ENCODE measurements at regions not wholly inside any gene's neighbourhood (a gene's known extent, or its start where the extent isn't known, plus 50 kb on each side); places are given as distances from the start of the nearest gene placed in this dataset.
"Not testable (repeated sequence)": the region's sequence is repeated elsewhere in the genome, so short reads cannot be mapped to it uniquely, and the experiment has no call there.

DNA sequence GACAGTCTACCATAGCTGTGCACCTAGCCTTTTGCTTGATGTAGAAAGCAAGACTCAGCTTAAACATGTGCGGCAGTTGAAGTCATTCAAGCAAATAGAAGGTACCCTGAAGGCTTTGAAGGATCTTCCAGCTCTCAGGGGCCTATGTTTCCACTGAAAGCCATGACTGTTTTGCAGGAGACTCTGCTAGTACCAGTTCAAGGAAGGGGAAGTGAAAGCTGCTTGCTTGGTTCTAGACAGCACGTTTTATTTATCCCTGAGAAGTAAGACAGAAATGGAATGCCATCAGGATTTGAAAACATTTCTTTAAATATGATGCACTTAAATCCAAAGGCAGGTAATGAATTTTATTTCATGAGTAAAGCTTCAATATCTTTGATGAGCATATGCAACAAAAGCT, 311.4 kb downstream of the PDCD6IP start:
- no peak for DNase-seq (ENCODE audit: low read depth, low spot score)

DNA sequence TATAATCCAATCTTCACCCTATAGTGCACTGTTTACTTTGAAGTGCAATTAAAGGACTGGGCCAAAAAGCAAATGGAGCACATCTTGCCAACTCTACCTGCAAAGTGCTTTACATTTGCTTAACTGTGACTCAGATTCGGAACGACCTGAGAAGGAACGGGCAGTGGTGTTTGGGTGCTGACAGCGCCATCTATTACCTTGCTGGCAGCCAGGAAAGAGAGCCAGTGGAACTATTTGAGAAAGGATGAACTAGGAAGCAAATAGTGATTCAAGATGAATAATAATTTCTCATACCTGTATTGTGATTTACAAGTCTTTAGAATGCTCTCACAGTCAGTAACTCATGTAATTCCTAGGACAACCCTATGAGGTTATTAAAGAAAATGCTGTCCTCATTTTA, 312.9 kb downstream of the PDCD6IP start:
- DNase-seq (ENCODE audit: low read depth, low spot score), result no peak

- not testable (repeated sequence) for DNase-seq (ENCODE audit: low read depth, low spot score)
Observed at GRCh38 chr3:34112261-34112660, 313.8 kb downstream of the PDCD6IP start.

- no peak for DNase-seq (ENCODE audit: low read depth, low spot score)
Observed at GRCh38 chr3:34131091-34131490, 332.7 kb downstream of the PDCD6IP start.

- DNase-seq (ENCODE audit: low read depth, low spot score), result no peak
Observed at GRCh38 chr3:34132069-34132692, 333.8 kb downstream of the PDCD6IP start.

DNA sequence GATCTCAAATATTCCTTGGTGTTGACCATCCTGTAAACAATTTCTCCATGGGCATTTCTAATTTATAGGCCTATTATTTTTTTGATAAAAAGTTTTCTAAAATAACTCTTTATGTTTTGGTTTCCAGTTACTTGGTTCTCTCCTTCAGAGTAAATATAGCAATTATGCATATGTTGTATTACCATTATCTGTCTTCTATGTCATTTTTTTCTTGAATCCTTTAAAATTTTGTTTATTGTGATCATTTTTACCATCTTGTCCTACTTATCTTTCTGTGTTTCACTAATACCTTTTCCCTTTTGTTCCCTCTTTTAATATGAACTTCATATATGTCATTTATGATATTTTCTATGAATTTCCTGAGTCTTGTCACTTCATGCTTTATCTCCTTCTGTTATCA, 341.1 kb downstream of the PDCD6IP start:
- DNase-seq (ENCODE audit: low read depth, low spot score), result no peak

GRCh38 chr3:34140616-34141015, 342.2 kb downstream of the PDCD6IP start:
- no peak for DNase-seq (ENCODE audit: low read depth, low spot score)

- no peak for DNase-seq (ENCODE audit: low read depth, low spot score)
Observed at GRCh38 chr3:34141841-34142337, 343.5 kb downstream of the PDCD6IP start.

GRCh38 chr3:34145796-34146195, 347.4 kb downstream of the PDCD6IP start:
- DNase-seq (ENCODE audit: low read depth, low spot score), result no peak

DNA sequence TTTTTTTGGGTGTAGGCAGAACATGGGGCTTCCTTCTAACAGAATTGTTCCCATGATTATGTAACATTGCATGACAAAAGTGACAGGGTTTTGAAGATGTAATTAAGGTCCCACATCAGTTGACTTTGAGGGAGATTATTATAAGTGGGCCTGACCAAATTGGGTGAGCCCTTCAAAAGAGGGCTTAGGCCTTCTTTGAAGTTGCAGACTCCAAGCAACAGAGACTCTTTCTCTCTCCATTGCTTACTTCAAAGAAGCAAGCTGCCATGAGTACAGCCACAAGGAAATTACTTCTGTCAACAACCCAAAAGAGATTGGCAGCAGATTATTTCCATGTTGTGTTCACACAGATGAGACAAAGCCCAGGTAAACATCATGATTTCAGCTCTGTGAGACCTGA, 348.2 kb downstream of the PDCD6IP start:
- no peak for DNase-seq (ENCODE audit: low read depth, low spot score)

GRCh38 chr3:34150992-34151391, 352.6 kb downstream of the PDCD6IP start:
- no peak for DNase-seq (ENCODE audit: low read depth, low spot score)

DNA sequence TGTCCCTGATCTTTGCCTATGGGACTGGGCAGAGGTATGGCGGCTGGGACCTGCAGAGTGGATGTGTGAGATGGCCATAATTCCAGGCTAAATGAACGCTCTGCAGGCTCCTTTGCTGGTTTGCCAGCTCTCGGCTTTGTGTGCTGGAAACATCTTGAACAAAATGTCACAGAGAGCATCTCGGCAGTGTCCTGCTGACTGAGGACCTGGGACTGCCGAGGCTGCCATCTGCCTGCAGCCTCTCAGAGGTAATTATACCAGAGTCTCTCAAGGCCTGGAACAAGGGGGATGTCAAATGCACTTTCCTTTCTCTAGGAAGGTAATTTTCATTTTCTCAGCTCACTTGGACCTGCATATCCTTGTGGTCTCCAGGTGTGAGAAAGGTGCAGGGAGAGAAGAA, 354.2 kb downstream of the PDCD6IP start:
- DNase-seq (ENCODE audit: low read depth, low spot score), result no peak

DNA sequence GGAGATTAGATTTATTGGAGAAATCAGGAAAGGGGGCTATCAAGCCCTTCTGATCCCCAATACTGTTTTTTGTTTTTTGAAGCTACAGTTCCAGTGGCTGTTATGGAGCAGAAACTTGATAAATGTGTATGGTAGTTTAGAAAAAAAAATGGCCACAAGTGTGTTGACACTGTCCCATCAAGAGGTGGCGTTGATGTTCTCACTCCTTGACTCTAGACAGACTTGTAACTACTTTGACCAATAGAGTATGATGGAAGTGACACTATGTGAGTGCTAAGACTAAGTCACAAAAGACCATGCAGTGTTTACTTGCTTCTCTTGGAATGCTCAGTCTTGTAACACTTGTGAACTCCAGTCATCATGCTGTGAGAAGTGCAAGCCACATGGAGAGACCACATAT, 356.7 kb downstream of the PDCD6IP start:
- no peak for DNase-seq (ENCODE audit: low read depth, low spot score)

DNA sequence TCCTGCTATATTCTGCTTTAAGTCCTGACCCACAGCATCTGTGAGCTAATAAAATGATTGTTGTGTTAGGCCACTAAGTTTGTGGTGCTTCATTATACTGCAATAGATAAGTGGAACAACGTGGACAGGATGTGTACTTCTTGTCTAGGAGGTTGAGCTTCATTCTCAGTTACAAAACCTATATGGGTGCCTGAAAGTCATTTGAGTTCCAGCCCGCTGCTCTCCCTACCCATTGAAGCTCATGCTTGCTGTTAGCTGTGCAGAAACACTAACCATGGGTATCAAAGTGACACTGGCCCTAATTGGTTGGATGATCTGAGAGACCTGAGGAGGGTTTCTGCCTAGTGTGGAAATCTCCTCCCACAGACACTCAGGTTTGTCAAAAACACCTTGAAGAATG, 357.2 kb downstream of the PDCD6IP start:
- DNase-seq (ENCODE audit: low read depth, low spot score), result no peak

DNA sequence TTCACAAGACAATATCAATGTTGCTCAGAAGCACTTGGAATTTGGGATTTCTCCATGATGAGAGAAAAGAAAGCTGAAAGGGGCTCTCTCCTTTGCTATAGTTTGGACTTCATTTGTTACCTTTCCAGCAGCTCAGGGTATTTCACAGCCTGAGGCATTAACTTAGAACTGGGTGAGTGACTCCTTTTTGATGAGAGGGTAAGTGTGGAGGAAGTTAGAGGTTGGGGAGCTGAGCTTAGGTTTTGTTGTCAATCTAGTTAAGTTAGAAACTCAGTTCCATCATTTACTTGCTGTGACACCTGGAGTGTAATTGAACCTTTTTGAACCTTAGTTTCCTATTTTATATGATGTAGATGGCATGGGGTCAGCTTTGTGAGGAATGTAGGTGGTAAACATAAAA, 359.1 kb downstream of the PDCD6IP start:
- no peak for DNase-seq (ENCODE audit: low read depth, low spot score)

DNA sequence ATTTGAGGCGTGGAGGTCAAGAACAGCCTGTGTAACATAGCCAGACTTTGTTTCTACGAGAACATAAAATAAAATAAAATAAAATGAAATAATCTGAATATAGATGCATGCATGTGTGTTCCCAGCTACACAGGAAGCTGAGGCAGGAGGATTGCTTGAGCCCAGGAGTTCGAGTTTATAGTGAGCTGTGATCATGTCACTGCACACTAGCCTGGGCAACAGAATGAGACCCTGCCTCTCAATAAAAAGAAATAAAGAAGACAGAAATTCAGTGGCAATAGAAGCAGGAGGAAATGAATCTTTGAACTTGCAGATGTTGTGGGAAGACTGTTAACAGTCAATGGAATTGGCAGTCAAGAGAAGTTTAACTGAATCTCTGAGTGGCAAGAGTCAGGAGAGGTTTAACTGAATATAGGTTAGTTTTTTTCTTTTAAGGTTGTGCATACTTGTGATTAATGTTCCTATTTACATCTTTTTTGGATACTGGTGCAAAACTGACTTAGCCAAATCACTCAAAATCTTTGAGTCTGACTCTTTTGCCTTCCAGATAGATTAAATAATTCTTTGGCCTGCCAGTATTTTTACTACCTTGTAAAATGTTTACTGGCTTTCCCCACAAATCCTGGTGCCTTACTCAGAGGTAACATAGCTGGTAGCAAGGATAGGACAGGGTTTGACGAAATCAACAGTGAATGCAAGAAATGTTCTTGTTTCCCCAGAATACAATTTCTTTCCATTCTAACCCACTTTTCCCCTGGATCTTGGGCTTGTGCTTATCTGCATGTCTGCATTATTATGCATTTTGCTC, 361.4 kb downstream of the PDCD6IP start:
- DNase-seq (ENCODE audit: low read depth, low spot score), result no peak

DNA sequence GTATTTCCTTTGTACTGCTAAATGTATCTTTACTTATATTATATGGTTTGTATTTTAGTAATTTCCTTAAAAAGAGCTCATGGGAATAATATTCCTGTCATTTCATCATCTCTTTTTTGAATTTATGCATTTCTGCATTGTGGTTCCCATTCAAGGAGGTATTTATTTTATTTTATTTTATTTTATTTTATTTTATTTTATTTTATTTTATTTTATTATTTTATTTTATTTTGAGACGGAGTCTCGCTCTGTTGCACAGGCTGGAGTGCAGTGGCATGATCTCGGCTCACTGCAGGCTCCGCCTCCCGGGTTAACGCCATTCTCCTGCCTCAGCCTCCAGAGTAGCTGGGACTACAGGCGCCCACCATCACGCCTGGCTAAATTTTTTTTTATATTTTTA, 371.2 kb downstream of the PDCD6IP start:
- not testable (repeated sequence) for DNase-seq (ENCODE audit: low read depth, low spot score)

DNA sequence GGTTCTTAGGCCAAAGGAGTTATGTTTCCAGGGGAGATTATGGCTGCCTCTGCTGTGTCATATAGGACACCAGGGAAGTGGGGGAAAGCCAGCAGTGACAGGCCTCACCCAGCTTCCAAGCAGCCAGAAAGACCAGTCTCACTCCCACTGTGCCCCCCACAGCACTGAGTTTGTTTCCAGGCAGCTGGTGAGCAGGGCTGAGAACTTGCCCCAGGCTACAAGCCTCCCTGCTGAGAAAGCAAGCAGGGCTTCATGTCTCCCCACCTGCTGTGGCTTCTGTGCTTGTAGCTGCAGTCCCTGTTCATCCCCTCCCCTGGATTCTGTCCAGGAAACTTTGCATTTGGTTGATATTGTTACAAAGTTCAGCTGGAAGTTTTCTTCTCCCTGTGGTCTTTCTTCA, 376.3 kb downstream of the PDCD6IP start:
- no peak for DNase-seq (ENCODE audit: low read depth, low spot score)

DNA sequence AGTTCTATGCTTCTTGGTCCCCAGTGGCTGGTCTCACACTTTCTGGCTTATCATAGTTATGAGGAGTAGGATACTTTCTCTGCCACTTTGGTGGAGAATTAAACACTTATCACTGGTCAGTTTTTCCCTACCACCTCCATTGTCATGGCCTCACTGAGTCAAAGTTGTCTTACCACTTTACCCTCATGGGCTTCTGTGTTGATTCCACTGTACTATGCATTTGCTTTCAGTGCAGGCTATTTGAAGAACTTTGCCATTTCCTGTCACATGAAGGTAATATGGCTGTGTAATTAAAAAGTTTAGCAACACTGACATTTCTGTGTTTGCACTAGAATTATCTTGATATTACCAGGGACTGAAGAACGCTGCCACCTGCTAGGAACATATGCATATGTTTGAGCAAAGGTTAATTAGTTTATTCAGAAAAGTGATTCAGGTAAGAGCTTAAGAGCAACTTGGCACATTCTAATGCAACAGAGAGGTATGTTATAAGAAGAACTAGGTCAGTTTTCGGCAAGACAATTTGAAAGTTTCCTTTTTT, 377.3 kb downstream of the PDCD6IP start:
- no peak for DNase-seq (ENCODE audit: low read depth, low spot score)

DNA sequence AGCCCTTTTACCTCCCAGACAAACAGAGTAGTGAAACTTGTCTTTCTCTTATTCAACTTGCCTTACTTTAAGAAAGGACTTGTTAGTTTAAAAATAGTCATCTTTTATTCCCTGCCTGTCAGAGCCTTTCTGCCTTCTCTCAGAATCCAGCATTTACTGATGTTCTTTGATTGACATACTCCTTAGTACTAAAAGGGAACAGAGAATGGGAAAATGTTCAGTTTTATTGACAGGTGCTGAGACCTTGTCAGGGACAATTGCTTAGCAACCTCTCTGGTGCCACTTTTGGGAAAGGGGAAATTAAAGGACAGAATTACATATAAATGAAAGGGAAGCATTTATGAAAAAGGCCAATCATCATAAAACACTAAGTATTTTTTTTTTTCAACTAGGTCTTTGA, 378.3 kb downstream of the PDCD6IP start:
- DNase-seq (ENCODE audit: low read depth, low spot score), result no peak

DNA sequence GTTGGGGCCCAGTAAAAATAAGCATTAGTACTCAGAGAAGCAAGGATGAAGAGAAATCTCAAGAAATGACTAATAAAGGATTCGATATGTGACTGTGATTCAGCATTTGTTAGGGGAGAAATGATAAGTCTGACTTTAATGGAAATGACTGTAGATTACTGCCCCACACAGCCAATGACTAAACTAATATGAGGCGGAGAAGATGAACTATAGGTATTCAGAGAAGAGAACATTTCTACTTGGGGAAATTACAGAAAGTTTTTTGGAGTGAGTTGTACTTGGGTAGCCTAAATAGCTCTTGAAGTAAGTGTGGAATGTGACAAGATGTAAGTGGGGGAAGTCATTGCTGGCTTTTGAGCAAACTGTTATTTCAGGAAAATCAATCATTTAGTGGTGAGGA, 380.0 kb downstream of the PDCD6IP start:
- no peak for DNase-seq (ENCODE audit: low read depth, low spot score)

GRCh38 chr3:34179716-34180115, 381.3 kb downstream of the PDCD6IP start:
- DNase-seq (ENCODE audit: low read depth, low spot score), result no peak

DNA sequence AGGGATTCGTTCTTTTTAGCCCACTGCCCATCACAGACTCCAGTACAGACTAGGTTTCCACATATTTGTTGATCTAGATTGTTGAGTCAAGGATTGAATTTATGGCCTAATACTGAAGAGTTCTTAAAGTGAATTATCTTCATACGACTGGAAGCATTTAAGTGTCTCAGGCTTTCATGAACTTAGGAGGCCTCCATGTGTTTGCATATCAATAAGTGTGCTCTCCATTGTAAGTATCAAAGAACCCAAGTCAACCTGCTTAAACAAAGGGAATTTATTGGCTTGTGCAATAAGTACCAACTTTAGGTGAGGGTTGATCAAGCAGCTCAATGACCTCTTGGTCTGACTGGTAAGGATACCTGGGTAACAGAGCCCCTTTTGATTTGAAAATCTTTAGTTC, 382.1 kb downstream of the PDCD6IP start:
- no peak for DNase-seq (ENCODE audit: low read depth, low spot score)

Measured in iPS DF 19.7 (cell line).